Retinal pigment epithelial cell (primary cell): ENCODE measurements at regions not wholly inside any gene's neighbourhood (a gene's known extent, or its start where the extent isn't known, plus 50 kb on each side); places are given as distances from the start of the nearest gene placed in this dataset.
"Not testable (repeated sequence)": the region's sequence is repeated elsewhere in the genome, so short reads cannot be mapped to it uniquely, and the experiment has no call there.

Source experiments
- DNase-seq: peaks from one replicate; pipeline ENCODE4 v3.0.0-alpha.2; 2010; ENCODE audit warnings: low read depth
- H3K4me3 ChIP-seq: 2 replicates; pipeline ENCODE4 v1.5.1; 2011; ENCODE audit warnings: mild to moderate bottlenecking, low read length, control low read depth, moderate library complexity
- CTCF ChIP-seq: conservative IDR thresholded peaks from 2 replicates; pipeline ENCODE4 v1.5.1; 2011; ENCODE audit warnings: low read depth, low read length, control low read depth, inconsistent platforms

GRCh38 chr10:63972949-63973827 is 452.0 kb downstream of the REEP3 start:
- TF ChIP-seq CTCF: no peak
- DNase-seq: no peak
- H3K4me3 ChIP-seq: no peak overlapping the region

GRCh38 chr10:63976538-63976937 is 455.3 kb downstream of the REEP3 start:
- TF ChIP-seq CTCF: peak; percentile 81
- H3K4me3 ChIP-seq: no peak overlapping the region
- DNase-seq: no peak

- no peak overlapping the region for H3K4me3 ChIP-seq
- no peak for DNase-seq
- peak; percentile 79 for TF ChIP-seq CTCF
These were observed 456.2 kb downstream of the REEP3 start for GRCh38 chr10:63977329-63977923.

DNA sequence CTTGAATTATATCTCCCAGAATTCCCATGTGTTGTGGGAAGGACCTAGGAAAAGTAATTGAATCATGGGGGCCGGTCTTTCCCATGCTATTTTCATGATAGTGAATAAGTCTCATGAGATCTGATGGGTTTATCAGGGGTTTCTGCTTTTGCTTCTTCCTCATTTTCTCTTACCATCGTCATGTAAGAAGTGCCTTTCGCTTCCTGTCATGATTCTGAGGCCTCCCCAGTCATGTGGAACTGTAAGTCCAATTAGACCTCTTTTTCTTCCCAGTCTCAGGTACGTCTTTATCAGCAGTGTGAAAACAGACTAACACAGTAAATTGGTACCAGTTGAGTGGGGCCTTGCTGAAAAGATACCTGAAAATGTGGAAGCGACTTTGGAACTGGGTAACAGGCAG is 459.7 kb downstream of the REEP3 start:
- not testable (repeated sequence) for H3K4me3 ChIP-seq, DNase-seq

GRCh38 chr10:63984061-63984460 is 462.9 kb downstream of the REEP3 start:
- DNase-seq, H3K4me3 ChIP-seq: not testable (repeated sequence)

DNA sequence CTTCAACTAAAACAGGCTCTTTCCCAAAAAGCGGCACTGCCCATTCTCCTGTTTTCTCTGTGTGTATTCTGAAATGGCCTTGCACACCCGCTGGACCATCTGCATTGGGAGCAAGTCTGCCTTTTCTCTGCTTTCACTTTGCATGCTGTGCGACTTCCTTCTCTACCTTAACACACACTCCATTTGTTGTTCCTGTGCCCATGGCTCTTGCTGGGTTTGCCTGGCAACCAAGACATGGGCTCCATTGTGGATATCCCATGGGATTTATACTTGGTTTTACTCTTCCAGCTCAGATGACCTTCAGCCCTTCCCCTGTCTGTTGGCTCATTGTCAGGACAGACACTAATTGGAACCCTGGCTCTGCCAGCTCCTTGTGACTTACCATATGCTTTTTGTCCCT is 465.3 kb downstream of the REEP3 start:
- no peak overlapping the region for H3K4me3 ChIP-seq
- DNase-seq: no peak
- TF ChIP-seq CTCF: no peak

DNA sequence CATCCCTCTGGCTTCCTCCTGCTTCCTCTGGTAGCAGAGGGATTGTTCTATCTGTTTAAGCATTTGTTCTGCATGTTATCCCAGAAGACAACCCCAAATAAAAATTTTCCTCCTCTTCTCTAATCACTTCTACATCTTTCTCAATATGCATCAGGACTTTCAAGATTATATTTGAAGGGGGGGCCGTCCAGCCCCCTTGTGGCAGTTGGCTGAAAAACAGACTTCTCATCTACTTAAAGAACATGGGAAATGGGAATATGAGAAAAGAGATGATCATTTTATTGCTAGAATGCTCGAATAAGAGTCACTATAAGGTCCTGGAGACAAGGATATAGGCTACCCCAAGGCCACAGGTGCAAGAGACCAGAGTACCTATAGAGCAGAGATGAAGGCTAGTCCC is 466.0 kb downstream of the REEP3 start:
- peak; percentile 25 for TF ChIP-seq CTCF
- no peak for DNase-seq
- no peak overlapping the region for H3K4me3 ChIP-seq

DNA sequence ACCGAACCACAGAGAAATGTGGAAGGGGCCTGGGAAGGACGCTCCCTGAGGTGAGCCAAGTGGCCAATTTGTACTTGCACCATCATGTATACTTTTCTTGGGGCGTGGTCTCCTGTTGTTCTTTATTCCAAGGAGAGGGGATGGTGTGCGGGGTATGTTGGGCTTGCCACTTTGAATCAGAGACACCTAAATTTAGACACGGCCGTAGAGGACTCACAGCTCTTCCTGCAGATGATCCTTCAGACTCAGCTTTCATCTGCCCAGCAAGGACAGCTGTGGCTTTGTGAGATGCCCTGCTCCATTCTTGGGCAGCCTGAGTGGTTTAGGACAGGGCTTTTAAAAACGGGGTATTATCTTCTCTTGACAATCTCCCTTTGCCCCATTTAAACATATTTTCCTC is 473.2 kb downstream of the REEP3 start:
- H3K4me3 ChIP-seq: no peak overlapping the region
- no peak for DNase-seq
- TF ChIP-seq CTCF: no peak
